Hematopoietic multipotent progenitor cell treated with erythropoietin and hydrocortisone succinate and interleukin-3 and kit ligand, for 15 days (in vitro differentiated cells): ENCODE measurements at regions not wholly inside any gene's neighbourhood (a gene's known extent, or its start where the extent isn't known, plus 50 kb on each side); places are given as distances from the start of the nearest gene placed in this dataset.
"Not testable (repeated sequence)": the region's sequence is repeated elsewhere in the genome, so short reads cannot be mapped to it uniquely, and the experiment has no call there.

Experiments used
- DNase-seq: peaks from one replicate; pipeline ENCODE4 v3.0.0-alpha.2; 2015; ENCODE audit warnings: low spot score

DNA sequence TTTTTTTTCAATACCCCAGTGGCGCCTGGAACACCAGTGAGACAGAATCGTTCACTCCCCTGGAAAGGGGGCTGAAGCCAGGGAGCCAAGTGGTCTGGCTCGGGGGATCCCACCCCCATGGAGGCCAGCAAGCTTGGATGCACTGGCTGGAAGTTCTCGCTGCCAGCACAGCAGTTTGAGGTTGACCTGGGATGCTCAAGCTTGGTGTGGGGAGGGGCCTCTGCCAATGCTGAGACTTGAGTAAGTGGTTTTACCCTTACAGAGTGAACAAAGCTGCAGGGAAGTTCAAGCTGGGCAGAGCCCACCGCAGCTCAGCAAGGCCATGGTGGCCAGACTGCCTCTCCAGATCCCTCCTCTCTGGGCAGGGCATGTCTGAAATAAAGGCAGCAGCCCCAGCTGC lies 276.2 kb upstream of the CNTN6 start:
- no peak for DNase-seq

DNA sequence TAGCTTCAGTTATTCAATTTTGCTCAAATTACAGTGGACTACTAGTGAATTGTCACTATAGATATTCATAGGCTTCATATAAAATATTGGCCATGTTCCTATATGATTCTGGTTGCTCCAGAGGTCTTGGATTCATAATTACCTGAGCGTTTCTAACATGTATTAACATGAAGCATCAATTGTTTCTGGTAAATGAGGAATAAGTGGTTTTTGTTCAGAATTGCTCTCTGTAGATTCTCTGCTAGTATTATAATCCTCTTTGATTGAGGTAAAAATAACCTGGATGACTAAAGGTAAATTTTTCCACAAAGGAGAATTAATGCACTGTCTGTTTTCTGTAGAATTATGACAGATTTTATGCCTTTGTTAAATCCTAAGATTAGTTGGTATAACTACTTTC lies 258.1 kb upstream of the CNTN6 start:
- DNase-seq, result no peak

DNA sequence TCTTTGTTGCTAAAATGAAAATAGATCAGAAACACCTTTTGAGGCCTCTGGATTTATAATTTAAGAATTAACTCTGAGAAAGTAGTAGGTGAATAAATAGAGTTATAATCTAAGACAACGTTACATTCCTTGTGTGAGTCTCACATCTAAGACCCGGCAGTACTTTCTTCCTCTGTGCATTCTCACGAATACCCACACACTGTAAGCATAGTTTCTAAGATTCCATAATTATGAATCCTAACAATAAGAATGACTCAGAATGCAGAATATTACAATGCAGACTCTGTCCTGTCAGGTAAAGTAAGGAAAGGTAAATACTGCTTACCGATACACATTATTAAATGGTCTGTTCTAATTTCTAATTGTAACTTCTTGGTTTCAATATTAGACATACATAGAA lies 257.7 kb upstream of the CNTN6 start:
- DNase-seq, result no peak

DNA sequence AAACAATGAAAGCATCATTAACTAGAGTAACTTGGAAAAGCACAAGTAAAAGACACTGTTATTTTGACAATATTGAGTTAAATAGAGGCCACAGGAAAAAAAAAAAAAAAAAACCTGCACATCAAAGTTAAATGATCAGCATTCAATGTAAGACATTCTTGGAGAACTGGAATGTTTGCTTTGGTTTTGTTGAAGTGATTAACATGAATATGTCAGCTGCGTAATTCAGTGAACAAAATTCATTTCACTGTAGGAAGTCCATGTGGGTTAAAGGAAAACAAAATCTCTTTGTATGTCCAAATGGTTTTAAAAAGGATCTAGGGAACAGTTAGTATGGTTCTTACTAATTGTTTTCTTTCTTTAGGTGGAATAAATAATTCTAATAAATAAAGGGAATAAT lies 252.8 kb upstream of the CNTN6 start:
- DNase-seq, result no peak

DNA sequence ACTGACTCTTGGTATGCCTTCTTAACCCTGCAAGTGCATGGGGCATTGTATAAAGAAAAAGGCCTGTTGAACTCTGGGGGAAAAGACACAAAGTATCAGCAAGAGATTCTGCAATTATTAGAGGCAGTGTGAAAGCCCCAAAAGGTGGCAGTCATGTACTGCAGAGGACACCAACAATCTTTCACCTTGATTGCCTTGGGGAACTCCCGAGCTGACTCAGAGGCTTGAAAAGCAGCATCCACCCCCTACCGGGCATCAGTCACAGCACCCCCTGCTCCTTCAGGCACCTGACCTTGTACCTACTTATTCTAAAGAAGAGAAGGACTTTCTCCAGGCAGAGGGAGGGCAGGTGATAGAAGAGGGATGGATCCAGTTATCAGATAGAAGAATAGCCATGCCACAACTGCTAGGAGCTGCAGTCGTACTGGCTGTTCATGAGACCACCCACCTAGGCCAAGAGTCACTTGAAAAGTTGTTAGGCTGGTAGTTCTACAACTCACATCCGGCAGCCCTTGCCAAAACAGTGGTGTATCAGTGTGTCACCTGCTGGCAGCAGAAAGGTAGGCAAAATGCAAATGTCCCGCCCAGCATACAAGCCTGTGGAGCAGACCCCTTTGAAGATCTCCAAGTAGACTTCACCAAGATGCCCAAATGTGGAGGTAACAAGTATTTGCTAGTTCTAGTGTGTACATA lies 241.6 kb upstream of the CNTN6 start:
- DNase-seq, result no peak

DNA sequence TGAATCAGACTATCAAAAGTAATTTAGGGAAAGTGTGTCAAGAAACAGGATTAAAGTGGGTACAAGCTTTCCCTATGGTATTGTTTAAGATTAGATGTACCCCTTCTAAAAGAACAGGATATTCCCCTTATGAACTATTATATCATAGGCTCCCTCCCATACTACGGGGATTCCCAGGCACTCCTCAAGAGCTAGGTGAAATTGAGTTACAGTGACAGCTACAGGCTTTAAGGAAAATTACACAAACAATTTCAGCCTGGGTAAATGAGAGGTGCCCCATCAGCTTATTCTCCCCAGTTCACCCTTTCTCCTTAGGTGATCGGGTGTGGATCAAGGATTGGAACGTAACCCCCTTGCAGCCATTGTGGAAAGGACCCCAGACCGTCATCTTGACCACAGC lies 240.8 kb upstream of the CNTN6 start:
- no peak for DNase-seq

DNA sequence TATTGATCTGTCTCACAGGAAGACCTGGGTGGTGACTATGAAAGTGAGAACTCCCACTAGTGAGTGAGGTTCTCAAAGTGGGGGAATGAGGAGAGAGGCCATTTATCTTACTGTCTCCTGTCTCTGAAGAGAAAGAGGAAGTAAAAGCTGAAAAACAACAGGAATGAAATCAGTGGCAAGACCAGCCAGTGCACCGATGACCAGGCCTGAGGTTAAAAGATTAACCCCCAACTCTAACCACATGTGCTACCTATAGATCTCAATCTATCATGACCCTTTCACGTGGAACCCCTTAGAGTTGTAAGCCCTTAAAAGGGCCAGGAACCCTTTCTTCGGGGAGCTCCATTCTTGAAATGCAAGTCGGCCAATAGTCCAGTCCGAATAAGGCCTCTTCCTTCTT lies 239.3 kb upstream of the CNTN6 start:
- no peak for DNase-seq

DNA sequence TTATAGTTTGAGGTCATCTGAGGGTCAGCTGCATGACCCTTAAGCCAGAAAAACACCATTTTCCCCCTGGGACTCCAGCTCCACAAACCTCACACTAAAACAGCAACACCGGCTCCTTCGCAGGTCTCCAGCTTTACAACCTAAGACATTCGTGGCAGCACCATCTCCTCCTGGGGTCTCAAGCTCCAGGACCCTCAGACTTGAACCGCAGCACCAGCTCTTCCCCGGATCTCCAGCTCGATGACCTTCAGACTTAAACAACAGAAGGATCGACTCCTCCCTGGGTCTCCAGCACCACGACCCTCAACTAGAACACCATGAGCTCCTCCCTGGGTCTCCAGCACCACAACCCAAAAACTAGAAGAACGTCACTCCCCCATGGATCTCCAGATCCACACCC lies 233.7 kb upstream of the CNTN6 start:
- no peak for DNase-seq

DNA sequence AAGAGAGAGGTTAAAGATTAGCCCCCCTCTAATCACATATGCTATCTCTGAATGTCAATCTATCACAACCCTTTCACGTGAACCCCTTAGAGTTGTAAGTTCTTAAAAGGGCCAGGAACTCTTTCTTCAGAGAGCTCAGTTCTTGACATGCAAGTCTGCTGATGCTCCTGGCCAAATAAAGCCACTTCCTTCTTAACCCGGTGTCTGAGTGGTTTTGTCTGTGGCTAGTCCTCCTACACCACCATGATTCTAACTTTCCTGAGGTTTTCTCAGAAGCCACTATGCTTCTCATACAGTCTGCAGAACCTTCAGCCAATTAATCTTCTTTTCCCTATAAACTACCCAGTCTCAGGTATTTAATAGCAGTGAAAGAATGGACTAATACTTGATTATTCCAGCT lies 231.1 kb upstream of the CNTN6 start:
- no peak for DNase-seq

DNA sequence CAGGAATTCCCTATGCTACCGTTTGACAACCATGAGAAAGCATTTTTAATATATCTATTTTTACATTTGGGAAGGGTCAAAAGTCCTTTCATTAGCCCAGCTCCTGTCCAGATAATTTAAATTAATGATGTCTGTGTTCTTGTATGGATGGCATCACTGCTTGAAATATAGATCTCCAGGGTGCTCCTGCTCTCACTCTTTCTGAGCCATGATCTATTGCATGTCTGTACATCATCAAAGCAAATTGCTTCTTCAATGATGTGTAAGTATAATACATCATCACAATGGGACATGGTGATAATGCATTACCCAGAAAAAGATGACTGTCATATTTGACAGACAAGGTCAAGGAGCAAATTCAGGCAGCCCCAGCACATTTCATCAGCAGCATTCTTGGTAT lies 223.6 kb upstream of the CNTN6 start:
- DNase-seq, result no peak

DNA sequence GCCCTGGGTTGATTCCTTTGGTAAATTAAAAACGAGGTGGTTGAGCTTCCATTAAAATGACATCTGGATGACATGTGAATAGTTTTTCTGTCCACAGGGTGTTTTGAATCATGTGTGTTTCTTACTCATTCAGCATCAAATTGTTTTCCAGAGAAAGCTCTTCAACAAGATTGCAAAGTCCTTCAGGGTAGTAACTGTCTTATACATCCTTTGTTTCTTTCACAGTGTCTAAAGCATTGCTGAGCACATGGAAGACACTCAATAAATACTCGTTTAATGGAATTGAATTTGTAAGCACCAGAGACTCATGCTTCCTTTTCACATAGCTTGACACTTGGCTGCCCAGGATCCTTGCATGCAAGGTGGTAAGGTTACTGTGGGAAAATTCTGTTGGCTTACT lies 223.1 kb upstream of the CNTN6 start:
- DNase-seq, result no peak

DNA sequence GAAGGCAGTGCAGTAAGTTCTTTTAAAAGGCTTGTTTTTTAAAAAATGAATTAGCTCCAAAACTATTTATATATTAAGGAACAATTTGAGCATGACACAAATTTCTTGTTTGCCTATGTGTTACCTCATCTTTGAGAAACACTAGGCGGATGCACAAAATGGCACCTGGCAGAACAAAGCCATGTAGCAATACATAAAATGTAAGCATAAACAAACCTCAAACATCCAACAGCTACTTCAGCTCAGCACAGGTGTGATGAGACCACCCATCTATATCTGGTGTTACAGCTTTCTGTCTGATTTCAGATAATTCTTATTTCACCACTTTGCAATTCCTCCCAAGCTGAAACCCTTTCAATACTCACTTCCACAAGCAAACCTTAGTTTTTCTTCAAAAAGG lies 221.2 kb upstream of the CNTN6 start:
- DNase-seq, result no peak

DNA sequence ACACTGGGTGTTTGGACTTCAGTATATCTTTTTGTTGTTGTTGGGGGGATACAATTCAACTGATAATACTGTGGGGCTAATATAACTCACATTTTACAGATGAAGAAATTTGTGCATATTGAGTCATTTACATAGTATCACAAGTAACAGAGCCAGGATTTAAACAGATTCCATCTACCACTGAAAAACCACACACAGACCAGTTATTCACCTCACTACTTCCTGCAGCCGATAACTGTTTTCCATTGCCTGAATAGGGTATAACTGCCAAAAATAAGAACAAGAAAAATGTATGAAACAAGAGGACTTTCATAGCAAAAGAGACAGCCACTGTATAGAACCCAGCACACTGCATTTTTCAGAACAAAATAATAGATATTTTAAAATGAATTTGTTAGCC lies 215.8 kb upstream of the CNTN6 start:
- DNase-seq, result no peak

DNA sequence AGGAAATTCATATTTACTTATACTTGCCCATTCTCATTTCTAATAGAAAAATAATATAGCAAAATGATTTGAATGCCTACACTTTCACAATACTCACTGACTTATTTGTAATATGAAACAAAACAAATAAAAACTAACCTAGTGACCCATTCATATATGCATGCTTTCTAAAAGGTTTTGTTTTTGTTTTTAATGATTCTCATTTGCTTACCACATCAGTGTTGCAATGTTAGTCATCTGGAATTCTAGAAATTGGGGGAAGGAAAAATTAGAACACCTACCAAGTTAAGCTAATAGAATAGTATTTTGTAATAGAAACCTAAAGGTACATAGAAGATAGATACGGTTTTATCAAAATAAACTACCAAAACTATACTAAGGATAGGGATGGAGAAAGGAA lies 214.1 kb upstream of the CNTN6 start:
- no peak for DNase-seq

DNA sequence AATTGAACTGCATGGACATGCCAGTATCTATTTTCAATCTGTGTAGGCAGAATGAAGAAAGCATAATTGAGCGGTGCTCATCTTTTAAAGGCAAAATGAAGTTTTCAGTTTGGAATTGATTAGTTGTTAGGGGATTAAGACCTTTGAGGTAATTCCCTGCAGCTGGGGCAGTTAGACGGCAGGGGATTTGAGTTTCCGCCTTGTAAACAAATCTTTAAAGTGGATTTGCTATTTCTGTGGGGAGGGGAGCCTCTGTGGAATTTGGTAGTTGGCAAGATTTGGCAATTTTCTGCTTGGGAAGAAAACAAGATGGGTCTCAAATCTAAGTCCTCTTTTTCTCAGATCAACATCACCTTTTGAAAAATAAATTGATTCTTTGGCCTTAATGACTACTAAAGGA lies 212.5 kb upstream of the CNTN6 start:
- DNase-seq, result no peak

DNA sequence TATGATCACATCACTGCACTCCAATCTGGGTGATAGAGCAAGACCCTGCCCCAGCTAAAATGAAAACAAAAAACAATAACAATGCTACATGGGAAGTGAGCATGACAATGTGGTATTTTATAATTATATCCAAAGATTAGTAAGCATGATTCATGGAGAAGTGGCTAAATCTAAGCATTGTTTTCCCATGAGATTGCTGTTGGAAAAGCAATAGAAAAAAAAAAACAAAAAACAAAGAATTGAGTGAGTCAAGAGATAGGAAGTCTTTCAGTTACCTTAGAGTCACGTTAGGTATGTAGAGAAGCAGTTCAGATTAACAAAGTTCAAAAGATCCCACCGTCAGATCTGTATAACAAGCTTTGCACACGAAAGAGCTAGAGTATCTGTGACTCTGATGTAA lies 210.3 kb upstream of the CNTN6 start:
- DNase-seq, result no peak

DNA sequence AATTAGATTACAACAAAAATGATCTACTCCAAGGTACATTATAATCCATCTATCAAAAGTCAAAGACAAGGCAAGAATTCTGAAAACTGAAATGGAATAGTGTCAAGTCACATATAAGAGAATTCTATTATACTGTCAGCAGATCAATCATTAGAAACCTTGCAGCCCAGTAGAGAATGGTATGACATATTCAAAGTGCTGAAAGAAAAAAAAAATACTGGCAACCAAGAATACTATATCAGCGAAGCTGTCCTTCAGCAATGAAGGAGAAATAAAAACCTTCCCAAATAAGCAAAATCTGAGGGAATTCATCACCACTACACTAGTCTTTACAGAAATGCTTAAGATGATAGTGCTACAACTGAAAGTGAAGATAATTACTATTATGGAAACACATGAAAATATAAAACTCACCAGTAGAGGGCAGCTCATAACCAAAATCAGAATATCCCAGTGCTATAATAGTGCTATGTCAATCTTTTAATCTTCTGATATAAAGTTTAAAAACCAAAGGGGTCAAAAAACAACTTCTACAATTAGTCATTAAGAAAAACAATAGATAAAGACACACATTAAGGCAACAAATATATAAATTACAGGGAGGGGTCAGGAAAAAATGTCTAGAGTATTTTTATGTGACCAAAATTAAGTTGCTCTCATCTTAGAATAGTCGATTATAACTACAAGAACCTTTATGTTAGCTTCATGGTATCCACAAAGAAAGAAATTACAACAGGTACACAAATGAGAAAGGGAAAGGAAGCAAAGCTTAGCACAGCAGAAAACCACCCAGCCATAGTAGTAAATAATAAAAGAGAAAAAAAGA lies 190.7 kb upstream of the CNTN6 start:
- DNase-seq, result peak; percentile 3

DNA sequence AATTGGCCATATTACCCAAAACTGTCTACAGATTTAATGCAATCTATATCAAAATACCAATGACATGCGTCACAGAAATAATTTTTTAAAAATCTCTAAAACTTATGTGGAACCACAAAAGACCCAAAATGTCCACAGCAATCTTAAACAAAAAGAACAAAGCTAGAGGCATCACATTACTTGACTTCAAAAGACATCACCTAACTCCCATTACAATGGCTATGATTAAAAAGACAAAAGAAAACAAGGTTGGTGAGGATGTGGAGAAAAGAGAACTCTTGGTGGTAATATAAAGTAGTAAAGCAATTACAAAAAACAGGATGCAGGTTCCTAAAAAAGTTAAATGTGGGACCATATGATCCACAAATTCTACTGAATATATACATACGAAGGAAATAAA lies 187.6 kb upstream of the CNTN6 start:
- DNase-seq, result no peak

DNA sequence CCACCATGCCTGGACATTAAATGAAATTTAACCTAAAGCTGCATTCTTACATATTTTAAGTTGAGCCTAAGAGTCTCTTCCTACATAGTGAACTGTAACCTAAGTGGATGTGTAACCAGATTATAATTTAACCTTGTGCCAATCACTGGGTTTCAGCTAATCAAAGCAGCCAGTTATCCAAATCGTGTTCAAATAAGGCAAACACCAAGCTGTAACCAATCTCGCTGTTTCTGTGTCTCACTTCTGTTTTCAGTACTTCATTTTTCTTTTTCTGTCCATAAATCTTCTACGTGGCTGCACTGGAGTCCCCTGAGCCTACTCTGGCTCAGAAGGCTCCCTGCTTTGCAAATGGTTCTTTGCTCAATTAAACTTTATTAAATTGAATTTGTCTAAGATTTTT lies 186.1 kb upstream of the CNTN6 start:
- no peak for DNase-seq

DNA sequence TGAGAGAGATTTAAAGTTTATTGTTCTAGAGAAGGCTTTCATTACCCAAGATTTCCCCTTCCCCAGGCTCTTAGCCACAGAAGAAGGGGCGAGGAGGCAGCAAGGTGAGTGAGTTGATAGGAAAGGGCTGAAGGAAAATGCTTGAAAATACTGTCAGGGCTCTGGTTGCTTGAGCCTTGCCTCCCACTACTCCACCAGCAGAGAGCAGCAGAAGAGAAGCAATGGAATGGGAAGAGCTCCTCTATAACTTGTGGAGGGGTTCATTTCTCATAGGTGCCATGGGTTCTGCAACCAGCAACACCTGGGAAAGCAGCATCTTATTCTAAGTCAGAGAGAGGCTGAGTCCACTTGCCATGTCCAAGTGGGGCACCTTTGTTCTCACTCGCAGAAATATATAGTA lies 184.0 kb upstream of the CNTN6 start:
- no peak for DNase-seq

DNA sequence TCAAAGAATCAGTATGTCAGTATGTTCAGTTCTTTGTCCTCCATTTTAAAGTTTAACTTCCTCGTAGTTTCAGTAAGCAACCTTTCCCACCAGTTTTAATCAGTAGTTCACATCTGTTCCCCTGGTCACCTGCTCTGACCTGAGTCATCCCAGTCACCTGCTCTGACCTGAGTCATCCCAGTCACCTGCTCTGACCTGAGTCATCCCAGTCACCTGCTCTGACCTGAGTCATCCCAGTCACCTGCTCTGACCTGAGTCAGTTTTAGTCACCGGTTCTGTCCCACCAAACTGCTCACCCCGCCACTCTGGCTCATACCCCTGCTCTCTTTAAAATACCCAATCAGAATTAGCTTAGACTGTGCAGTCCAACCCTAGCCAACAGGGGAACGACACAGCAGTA lies 180.1 kb upstream of the CNTN6 start:
- DNase-seq, result not testable (repeated sequence)

DNA sequence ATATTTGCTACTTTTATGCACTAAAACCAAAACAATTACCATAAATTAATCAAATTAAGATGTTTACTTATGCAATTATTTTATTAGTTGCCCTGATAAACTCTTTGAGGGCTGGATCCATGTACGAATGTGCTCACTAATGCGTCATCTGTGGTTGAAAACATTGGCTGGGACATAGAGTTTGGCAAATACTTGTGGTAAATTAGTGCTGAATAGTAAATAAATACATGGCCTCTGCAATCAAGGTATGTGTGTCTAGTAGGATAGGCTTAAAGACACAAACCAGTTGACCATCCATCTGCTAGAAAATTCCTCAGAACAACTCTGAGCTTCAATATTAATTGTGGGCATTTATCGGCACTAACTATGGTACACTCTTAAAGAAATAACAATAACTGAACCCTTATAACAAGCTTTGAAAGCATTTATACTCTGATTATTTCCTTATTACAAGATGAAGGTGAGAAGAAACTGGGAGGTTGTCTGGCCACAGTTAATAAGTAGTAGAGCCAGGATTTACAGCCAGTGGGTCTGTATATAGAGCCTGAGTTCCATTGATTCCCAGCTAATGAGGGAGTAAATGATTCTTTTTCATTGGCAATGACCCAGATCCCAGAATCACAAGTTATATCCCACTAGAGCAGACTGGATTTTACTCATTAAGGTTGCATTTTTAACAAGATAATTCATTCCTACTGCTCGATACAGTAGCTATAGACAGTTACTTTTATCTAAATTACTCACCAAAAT lies 169.5 kb upstream of the CNTN6 start:
- no peak for DNase-seq

DNA sequence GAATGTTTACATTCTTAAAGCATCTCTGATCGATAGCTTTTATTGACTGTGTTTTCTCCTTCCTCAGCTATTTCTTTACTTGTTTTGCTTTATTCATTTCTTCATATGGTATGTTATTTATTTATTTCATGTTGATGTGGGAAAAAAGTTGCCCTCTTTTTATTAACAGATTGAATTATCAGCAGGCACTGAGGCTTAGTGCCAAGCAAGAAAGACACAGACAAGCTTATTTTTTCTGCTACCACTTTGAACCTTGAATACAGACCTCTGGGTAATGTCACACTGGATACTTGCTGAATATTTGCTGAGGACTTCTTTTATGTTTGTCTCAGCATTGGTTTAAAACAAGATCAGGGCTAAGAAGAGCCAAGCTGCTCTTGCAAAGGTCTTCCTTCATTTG lies 162.0 kb upstream of the CNTN6 start:
- DNase-seq, result no peak
